MG63 (cell line): ENCODE measurements at regions not wholly inside any gene's neighbourhood (a gene's known extent, or its start where the extent isn't known, plus 50 kb on each side); places are given as distances from the start of the nearest gene placed in this dataset.

Experiments used
- DNase-seq: peaks from one replicate; pipeline ENCODE4 v3.0.0-alpha.2; 2020
- H3K27me3 ChIP-seq: fragments of 250-450 bp; sonication (Bioruptor Pico); 2 replicates; pipeline ENCODE4 v1.5.1; 2020; ENCODE audit warnings: mild to moderate bottlenecking, moderate library complexity
- H3K36me3 ChIP-seq: fragments of 250-450 bp; sonication (Bioruptor Pico); 2 replicates; pipeline ENCODE4 v1.5.1; 2020; ENCODE audit warnings: mild to moderate bottlenecking, moderate library complexity
- H3K4me3 ChIP-seq: fragments of 250-450 bp; sonication (Bioruptor Pico); 2 replicates; pipeline ENCODE4 v1.5.1; 2020; ENCODE audit warnings: mild to moderate bottlenecking, moderate library complexity
- H3K9me3 ChIP-seq: fragments of 250-450 bp; sonication (Bioruptor Pico); 2 replicates; pipeline ENCODE4 v1.5.1; 2020; ENCODE audit warnings: mild to moderate bottlenecking, moderate library complexity

- Histone ChIP-seq H3K27me3 (no peaks in the 10 kb centered on the region), H3K9me3 (no peaks in the 10 kb centered on the region), H3K36me3 (no peaks in the 10 kb centered on the region), H3K4me3 (no peak overlapping the region)
- DNase-seq: no peak
Observed at GRCh38 chr13:72383646-72384045, 343.8 kb downstream of the MZT1 start.

- H3K4me3 ChIP-seq: no peak overlapping the region
- no peaks in the 10 kb centered on the region for H3K27me3 ChIP-seq
- no peak for DNase-seq
- no peaks in the 10 kb centered on the region for H3K36me3 ChIP-seq
- no peaks in the 10 kb centered on the region for H3K9me3 ChIP-seq
Observed at GRCh38 chr13:72379581-72379980, 347.8 kb downstream of the MZT1 start.

- Histone ChIP-seq H3K36me3 (no peaks in the 10 kb centered on the region), H3K27me3 (no peaks in the 10 kb centered on the region), H3K9me3 (no peaks in the 10 kb centered on the region), H3K4me3 (no peak overlapping the region)
- no peak for DNase-seq
Observed at GRCh38 chr13:72368031-72368430, 359.4 kb downstream of the MZT1 start.

GRCh38 chr13:72346716-72347115 lies 380.7 kb downstream of the MZT1 start:
- no peak overlapping the region for H3K4me3 ChIP-seq
- no peak for DNase-seq

GRCh38 chr13:72342364-72342763 lies 385.1 kb downstream of the MZT1 start:
- H3K27me3 ChIP-seq: no peaks in the 10 kb centered on the region
- no peaks in the 10 kb centered on the region for H3K36me3 ChIP-seq
- H3K9me3 ChIP-seq: no peaks in the 10 kb centered on the region
- DNase-seq: no peak
- H3K4me3 ChIP-seq: no peak overlapping the region

More at GRCh38 chr13:72346716-72347115, 380.7 kb downstream of the MZT1 start:
- H3K27me3 ChIP-seq: no peaks in the 10 kb centered on the region
- no peaks in the 10 kb centered on the region for H3K9me3 ChIP-seq
- no peaks in the 10 kb centered on the region for H3K36me3 ChIP-seq

GRCh38 chr13:72341904-72342303 lies 385.5 kb downstream of the MZT1 start:
- Histone ChIP-seq H3K9me3 (no peaks in the 10 kb centered on the region), H3K4me3 (no peak overlapping the region), H3K36me3 (no peaks in the 10 kb centered on the region), H3K27me3 (no peaks in the 10 kb centered on the region)
- no peak for DNase-seq

- no peak overlapping the region for H3K4me3 ChIP-seq
- no peaks in the 10 kb centered on the region for H3K27me3 ChIP-seq
- no peaks in the 10 kb centered on the region for H3K9me3 ChIP-seq
- no peak for DNase-seq
- no peaks in the 10 kb centered on the region for H3K36me3 ChIP-seq
Observed at GRCh38 chr13:72317346-72318109, 409.9 kb downstream of the MZT1 start.

GRCh38 chr13:72316716-72317115 lies 410.7 kb downstream of the MZT1 start:
- Histone ChIP-seq H3K36me3 (no peaks in the 10 kb centered on the region), H3K9me3 (no peaks in the 10 kb centered on the region), H3K4me3 (no peak overlapping the region), H3K27me3 (no peaks in the 10 kb centered on the region)
- DNase-seq: no peak

GRCh38 chr13:72315312-72315711 lies 412.1 kb downstream of the MZT1 start:
- no peak for DNase-seq
- Histone ChIP-seq H3K4me3 (no peak overlapping the region), H3K27me3 (no peaks in the 10 kb centered on the region), H3K9me3 (no peaks in the 10 kb centered on the region), H3K36me3 (no peaks in the 10 kb centered on the region)

GRCh38 chr13:72314210-72314609 lies 413.2 kb downstream of the MZT1 start:
- no peak for DNase-seq
- Histone ChIP-seq H3K36me3 (no peaks in the 10 kb centered on the region), H3K4me3 (no peak overlapping the region), H3K27me3 (no peaks in the 10 kb centered on the region), H3K9me3 (no peaks in the 10 kb centered on the region)

- no peak for DNase-seq
- H3K27me3 ChIP-seq: no peaks in the 10 kb centered on the region
- H3K9me3 ChIP-seq: no peaks in the 10 kb centered on the region
- H3K36me3 ChIP-seq: no peaks in the 10 kb centered on the region
- no peak overlapping the region for H3K4me3 ChIP-seq
Observed at GRCh38 chr13:72313546-72313945, 413.9 kb downstream of the MZT1 start.

GRCh38 chr13:72303941-72304746 lies 423.3 kb downstream of the MZT1 start:
- H3K9me3 ChIP-seq: no peaks in the 10 kb centered on the region
- no peaks in the 10 kb centered on the region for H3K27me3 ChIP-seq
- H3K4me3 ChIP-seq: no peak overlapping the region
- H3K36me3 ChIP-seq: no peaks in the 10 kb centered on the region
- DNase-seq: no peak

GRCh38 chr13:72296246-72296645 lies 429.2 kb upstream of the DACH1 start:
- no peaks in the 10 kb centered on the region for H3K9me3 ChIP-seq
- no peak for DNase-seq
- no peaks in the 10 kb centered on the region for H3K27me3 ChIP-seq

GRCh38 chr13:72295153-72295552 lies 428.1 kb upstream of the DACH1 start:
- H3K4me3 ChIP-seq: no peak overlapping the region
- H3K27me3 ChIP-seq: no peaks in the 10 kb centered on the region
- no peaks in the 10 kb centered on the region for H3K9me3 ChIP-seq
- no peaks in the 10 kb centered on the region for H3K36me3 ChIP-seq
- no peak for DNase-seq

More at GRCh38 chr13:72296246-72296645, 429.2 kb upstream of the DACH1 start:
- H3K36me3 ChIP-seq: no peaks in the 10 kb centered on the region
- no peak overlapping the region for H3K4me3 ChIP-seq

- DNase-seq: no peak
- no peaks in the 10 kb centered on the region for H3K27me3 ChIP-seq
- H3K36me3 ChIP-seq: no peaks in the 10 kb centered on the region
- H3K9me3 ChIP-seq: no peaks in the 10 kb centered on the region
- no peak overlapping the region for H3K4me3 ChIP-seq
Observed at GRCh38 chr13:72293206-72293605, 426.2 kb upstream of the DACH1 start.

- Histone ChIP-seq H3K9me3 (no peaks in the 10 kb centered on the region), H3K36me3 (no peaks in the 10 kb centered on the region), H3K27me3 (no peaks in the 10 kb centered on the region), H3K4me3 (no peak overlapping the region)
- DNase-seq: peak; percentile 14
Observed at GRCh38 chr13:72290962-72291681, 424.1 kb upstream of the DACH1 start.

GRCh38 chr13:72286421-72286820 lies 419.4 kb upstream of the DACH1 start:
- H3K36me3 ChIP-seq: no peaks in the 10 kb centered on the region
- no peak overlapping the region for H3K4me3 ChIP-seq
- H3K9me3 ChIP-seq: no peaks in the 10 kb centered on the region
- H3K27me3 ChIP-seq: no peaks in the 10 kb centered on the region; the same call in 1 of the 2 replicates
- no peak for DNase-seq
